H1 (cell line): ENCODE measurements at regions not wholly inside any gene's neighbourhood (a gene's known extent, or its start where the extent isn't known, plus 50 kb on each side); places are given as distances from the start of the nearest gene placed in this dataset.

ENCODE experiments used
- GABPA ChIP-seq: IDR thresholded peaks from 2 replicates; pipeline ENCODE4 v1.6.1; 2011; ENCODE audit warnings: mild to moderate bottlenecking, low read length, moderate library complexity, borderline replicate concordance; ENCODE audit not compliant: insufficient read depth
- JUN ChIP-seq: IDR thresholded peaks from 2 replicates; pipeline ENCODE4 v1.6.1; 2011; ENCODE audit warnings: low read depth, mild to moderate bottlenecking, improper control_type of control experiment, low read length
- NANOG ChIP-seq: IDR thresholded peaks from 2 replicates; pipeline ENCODE4 v1.6.1; 2011; ENCODE audit warnings: low read length, low read depth, mild to moderate bottlenecking, inconsistent platforms; ENCODE audit not compliant: insufficient read depth, poor library complexity, severe bottlenecking
- SIX5 ChIP-seq: IDR thresholded peaks from 2 replicates; pipeline ENCODE4 v1.6.1; 2011; ENCODE audit warnings: mild to moderate bottlenecking, low read depth, low read length
- TCF12 ChIP-seq: IDR thresholded peaks from 2 replicates; pipeline ENCODE4 v1.6.1; 2011; ENCODE audit warnings: low read depth, mild to moderate bottlenecking, low read length
- TEAD4 ChIP-seq: IDR thresholded peaks from 2 replicates; pipeline ENCODE4 v1.6.1; 2012; ENCODE audit warnings: low read depth, low read length, inconsistent platforms, mixed read lengths
- TF ChIP-seq, protein P1 (sequence below), 3 experiments: IDR thresholded peaks; 1 replicate in 2 of 3; 2 replicates in 1 of 3; pipeline versions ENCODE4 v1.5.1 to v1.6.1; 2011; ENCODE audit warnings: low read length in 3 of 3, mild to moderate bottlenecking in 3 of 3, inconsistent platforms in 2 of 3, low read depth in 1 of 3, moderate library complexity in 1 of 3; ENCODE audit not compliant: insufficient read depth in 1 of 3; ENCODE audit errors: control extremely low read depth in 1 of 3

GRCh38 chr9:126558051-126558665, 55.6 kb upstream of the LMX1B start (continued):
- TF ChIP-seq, protein P1, sequence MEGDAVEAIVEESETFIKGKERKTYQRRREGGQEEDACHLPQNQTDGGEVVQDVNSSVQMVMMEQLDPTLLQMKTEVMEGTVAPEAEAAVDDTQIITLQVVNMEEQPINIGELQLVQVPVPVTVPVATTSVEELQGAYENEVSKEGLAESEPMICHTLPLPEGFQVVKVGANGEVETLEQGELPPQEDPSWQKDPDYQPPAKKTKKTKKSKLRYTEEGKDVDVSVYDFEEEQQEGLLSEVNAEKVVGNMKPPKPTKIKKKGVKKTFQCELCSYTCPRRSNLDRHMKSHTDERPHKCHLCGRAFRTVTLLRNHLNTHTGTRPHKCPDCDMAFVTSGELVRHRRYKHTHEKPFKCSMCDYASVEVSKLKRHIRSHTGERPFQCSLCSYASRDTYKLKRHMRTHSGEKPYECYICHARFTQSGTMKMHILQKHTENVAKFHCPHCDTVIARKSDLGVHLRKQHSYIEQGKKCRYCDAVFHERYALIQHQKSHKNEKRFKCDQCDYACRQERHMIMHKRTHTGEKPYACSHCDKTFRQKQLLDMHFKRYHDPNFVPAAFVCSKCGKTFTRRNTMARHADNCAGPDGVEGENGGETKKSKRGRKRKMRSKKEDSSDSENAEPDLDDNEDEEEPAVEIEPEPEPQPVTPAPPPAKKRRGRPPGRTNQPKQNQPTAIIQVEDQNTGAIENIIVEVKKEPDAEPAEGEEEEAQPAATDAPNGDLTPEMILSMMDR (IDR thresholded peaks at IDR 0.05; ENCODE audit: control extremely low read depth in 1 of 3, insufficient read depth in 1 of 3, low read depth in 1 of 3, low read length in 3 of 3): peak; percentile 98 to 99 (median 98)
- TF ChIP-seq TEAD4 (peak; percentile 98), JUN (no peak), TCF12 (peak; percentile 84), NANOG (no peak), SIX5 (no peak), GABPA (no peak)
